Upper lobe of left lung (tissue), 4 donors: ENCODE measurements at regions not wholly inside any gene's neighbourhood (a gene's known extent, or its start where the extent isn't known, plus 50 kb on each side); places are given as distances from the start of the nearest gene placed in this dataset.

Experiments
- CTCF ChIP-seq, 6 experiments: fragments of 450-650 bp in 4 of 6; fragments of 200-600 bp in 2 of 6; sonication (generic) in 2 of 6; IDR thresholded peaks; one replicate each; pipeline ENCODE4 v1.5.1; 2016 to 2019; ENCODE audit warnings: antibody characterized with exemption in 6 of 6
- POLR2AphosphoS5 ChIP-seq, 2 donors: sonication (generic); formaldehyde crosslinking; IDR thresholded peaks; one replicate each; pipeline ENCODE4 v1.5.1; 2017; ENCODE audit warnings: antibody characterized with exemption in 2 of 2

- no peak for TF ChIP-seq CTCF (IDR thresholded peaks at IDR 0.05)
- TF ChIP-seq POLR2AphosphoS5 (IDR thresholded peaks at IDR 0.05) = no peak
Observed at GRCh38 chr16:66219491-66219890, 147.0 kb upstream of the CDH5 start.
